ENCODE measurements at regions not wholly inside any gene's neighbourhood (a gene's known extent, or its start where the extent isn't known, plus 50 kb on each side); places are given as distances from the start of the nearest gene placed in this dataset.
A peak's percentile ranks its signal among the peaks of the same experiment; 100 is the strongest.

DNA sequence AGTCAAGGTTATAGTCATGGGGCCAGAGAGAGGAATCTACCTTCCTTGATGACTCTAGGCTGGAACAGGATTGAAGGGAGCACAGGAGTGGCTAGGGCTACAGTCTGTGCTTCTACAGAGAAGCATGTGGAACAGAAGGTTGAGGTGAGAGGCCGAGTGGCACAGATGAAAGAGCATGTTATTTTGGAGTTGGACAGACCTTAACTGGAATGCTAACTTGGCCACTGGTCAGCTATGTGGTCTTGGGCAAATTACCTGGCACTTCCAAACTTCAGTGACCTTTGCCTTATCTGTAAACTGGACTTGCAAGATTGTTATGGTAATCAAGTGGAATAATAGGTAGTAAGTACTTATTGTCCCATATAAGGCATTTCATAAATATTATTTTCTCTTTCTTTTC is 252.7 kb downstream of the KCNRG start:
- no peaks in the 10 kb centered on the region for H3K27me3 ChIP-seq (ENCODE audit: insufficient read depth, low read length, poor library complexity)
- H3K27ac ChIP-seq (ENCODE audit: low read length): no peak overlapping the region
- H4K20me1 ChIP-seq (ENCODE audit: insufficient read depth, low read length): no peaks in the 10 kb centered on the region
- DNase-seq (no peak), ATAC-seq (ENCODE audit: insufficient read depth, low read depth) (no peak)
- no peak overlapping the region for H3K4me2 ChIP-seq (ENCODE audit: insufficient read depth, low read length)
- no peaks in the 10 kb centered on the region for H3K9me3 ChIP-seq (ENCODE audit: insufficient read depth, low read length, severe bottlenecking)
- no peak for TF ChIP-seq EZH2 (IDR thresholded peaks at IDR 0.05; ENCODE audit: borderline replicate concordance, low read depth, low read length, severe bottlenecking)
- TF ChIP-seq, protein P1, sequence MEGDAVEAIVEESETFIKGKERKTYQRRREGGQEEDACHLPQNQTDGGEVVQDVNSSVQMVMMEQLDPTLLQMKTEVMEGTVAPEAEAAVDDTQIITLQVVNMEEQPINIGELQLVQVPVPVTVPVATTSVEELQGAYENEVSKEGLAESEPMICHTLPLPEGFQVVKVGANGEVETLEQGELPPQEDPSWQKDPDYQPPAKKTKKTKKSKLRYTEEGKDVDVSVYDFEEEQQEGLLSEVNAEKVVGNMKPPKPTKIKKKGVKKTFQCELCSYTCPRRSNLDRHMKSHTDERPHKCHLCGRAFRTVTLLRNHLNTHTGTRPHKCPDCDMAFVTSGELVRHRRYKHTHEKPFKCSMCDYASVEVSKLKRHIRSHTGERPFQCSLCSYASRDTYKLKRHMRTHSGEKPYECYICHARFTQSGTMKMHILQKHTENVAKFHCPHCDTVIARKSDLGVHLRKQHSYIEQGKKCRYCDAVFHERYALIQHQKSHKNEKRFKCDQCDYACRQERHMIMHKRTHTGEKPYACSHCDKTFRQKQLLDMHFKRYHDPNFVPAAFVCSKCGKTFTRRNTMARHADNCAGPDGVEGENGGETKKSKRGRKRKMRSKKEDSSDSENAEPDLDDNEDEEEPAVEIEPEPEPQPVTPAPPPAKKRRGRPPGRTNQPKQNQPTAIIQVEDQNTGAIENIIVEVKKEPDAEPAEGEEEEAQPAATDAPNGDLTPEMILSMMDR (IDR thresholded peaks at IDR 0.05; ENCODE audit: borderline replicate concordance, extremely low read depth, low read length, poor library complexity, severe bottlenecking): no peak
- H3K9ac ChIP-seq (ENCODE audit: low read depth, low read length): no peak overlapping the region
- H3K4me1 ChIP-seq (ENCODE audit: insufficient read depth, low read length): peaks cover 13% of the 10 kb centered on the region
- no peaks in the 10 kb centered on the region for H3K36me3 ChIP-seq (ENCODE audit: insufficient read depth, low read length)
- no peak overlapping the region for H3K4me3 ChIP-seq (ENCODE audit: low read depth in 1 of 2, low read length in 2 of 2)
- H3K79me2 ChIP-seq (ENCODE audit: insufficient read depth, low read length): no peaks in the 10 kb centered on the region
- H2AFZ ChIP-seq (ENCODE audit: low read depth, low read length): no peak overlapping the region

DNA sequence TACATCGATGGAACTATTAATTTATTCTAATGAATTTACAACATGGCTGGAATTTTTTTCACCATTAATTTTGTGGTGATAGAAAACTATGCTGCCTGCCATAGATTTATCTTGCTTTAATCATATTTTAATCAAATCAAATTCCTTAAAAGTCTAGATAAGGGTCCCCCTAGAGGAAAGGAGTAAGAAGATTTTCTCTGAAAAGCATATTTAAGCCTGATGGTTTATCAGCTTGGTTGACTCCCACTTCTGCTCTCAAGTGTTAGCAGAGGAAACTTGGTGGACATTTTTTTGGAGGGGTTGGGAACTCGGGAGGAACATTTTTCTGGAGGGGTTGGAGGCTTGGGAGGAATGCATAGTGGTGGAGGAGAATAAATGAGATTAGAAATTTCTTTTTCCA is 253.3 kb downstream of the KCNRG start:
- Histone ChIP-seq H3K9me3 (ENCODE audit: insufficient read depth, low read length, severe bottlenecking) (no peaks in the 10 kb centered on the region), H3K4me1 (ENCODE audit: insufficient read depth, low read length) (peaks cover 13% of the 10 kb centered on the region), H3K36me3 (ENCODE audit: insufficient read depth, low read length) (no peaks in the 10 kb centered on the region), H3K79me2 (ENCODE audit: insufficient read depth, low read length) (no peaks in the 10 kb centered on the region), H3K27me3 (ENCODE audit: insufficient read depth, low read length, poor library complexity) (no peaks in the 10 kb centered on the region), H2AFZ (ENCODE audit: low read depth, low read length) (no peak overlapping the region), H3K27ac (ENCODE audit: low read length) (no peak overlapping the region), H3K4me3 (ENCODE audit: low read depth in 1 of 2, low read length in 2 of 2) (no peak overlapping the region), H4K20me1 (ENCODE audit: insufficient read depth, low read length) (no peaks in the 10 kb centered on the region), H3K9ac (ENCODE audit: low read depth, low read length) (no peak overlapping the region), H3K4me2 (ENCODE audit: insufficient read depth, low read length) (no peak overlapping the region)
- ATAC-seq (ENCODE audit: insufficient read depth, low read depth) (no peak), DNase-seq (no peak)
- TF ChIP-seq EZH2 (IDR thresholded peaks at IDR 0.05; ENCODE audit: borderline replicate concordance, low read depth, low read length, severe bottlenecking): no peak
- TF ChIP-seq, protein P1 (IDR thresholded peaks at IDR 0.05; ENCODE audit: borderline replicate concordance, extremely low read depth, low read length, poor library complexity, severe bottlenecking): peak; percentile 23

DNA sequence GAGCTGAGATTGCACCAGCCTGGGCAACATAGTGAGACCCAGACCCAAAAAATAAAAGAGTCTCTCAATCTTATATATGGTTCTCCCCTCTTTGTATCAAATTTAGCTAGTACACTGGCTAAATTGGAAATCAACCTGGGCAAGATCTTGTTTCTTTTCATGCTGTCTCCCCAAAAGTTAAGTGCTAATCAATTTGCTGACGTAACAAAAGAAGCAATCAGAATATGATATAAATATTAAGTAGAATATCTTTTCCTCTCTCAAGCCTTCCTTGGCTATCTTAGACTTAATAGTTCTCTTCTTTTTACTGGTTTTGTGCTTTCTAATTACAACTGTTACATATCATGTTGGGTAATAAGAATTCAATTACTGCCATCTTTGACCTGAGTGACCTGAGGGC is 258.9 kb downstream of the KCNRG start:
- H3K79me2 ChIP-seq (ENCODE audit: insufficient read depth, low read length): no peaks in the 10 kb centered on the region
- H3K4me1 ChIP-seq (ENCODE audit: insufficient read depth, low read length): no peaks in the 10 kb centered on the region
- no peak for TF ChIP-seq EZH2 (IDR thresholded peaks at IDR 0.05; ENCODE audit: borderline replicate concordance, low read depth, low read length, severe bottlenecking)
- TF ChIP-seq, protein P1 (IDR thresholded peaks at IDR 0.05; ENCODE audit: borderline replicate concordance, extremely low read depth, low read length, poor library complexity, severe bottlenecking): no peak
- no peaks in the 10 kb centered on the region for H3K9me3 ChIP-seq (ENCODE audit: insufficient read depth, low read length, severe bottlenecking)
- no peak overlapping the region for H2AFZ ChIP-seq (ENCODE audit: low read depth, low read length)
- H3K4me2 ChIP-seq (ENCODE audit: insufficient read depth, low read length): no peak overlapping the region
- H3K9ac ChIP-seq (ENCODE audit: low read depth, low read length): no peak overlapping the region
- no peak overlapping the region for H3K4me3 ChIP-seq (ENCODE audit: low read depth in 1 of 2, low read length in 2 of 2)
- DNase-seq (no peak), ATAC-seq (ENCODE audit: insufficient read depth, low read depth) (no peak)
- H3K36me3 ChIP-seq (ENCODE audit: insufficient read depth, low read length): no peaks in the 10 kb centered on the region
- H3K27me3 ChIP-seq (ENCODE audit: insufficient read depth, low read length, poor library complexity): no peaks in the 10 kb centered on the region
- no peaks in the 10 kb centered on the region for H4K20me1 ChIP-seq (ENCODE audit: insufficient read depth, low read length)
- H3K27ac ChIP-seq (ENCODE audit: low read length): no peak overlapping the region
